Jurkat, Clone E6-1 (cell line): ENCODE measurements at regions not wholly inside any gene's neighbourhood (a gene's known extent, or its start where the extent isn't known, plus 50 kb on each side); places are given as distances from the start of the nearest gene placed in this dataset.

Source experiments
- DNase-seq: peaks from one replicate; pipeline ENCODE4 v3.0.0-alpha.2; 2011; ENCODE audit warnings: low read depth, low spot score
- H3K4me3 ChIP-seq: 2 replicates; pipeline ENCODE4 v1.5.1; 2011; ENCODE audit warnings: mild to moderate bottlenecking, low read length, control low read depth, moderate library complexity

- DNase-seq = no peak
- no peak overlapping the region for H3K4me3 ChIP-seq
Observed at GRCh38 chrX:10931976-10932375, 179.2 kb upstream of the HCCS start.

- no peak for DNase-seq
- no peak overlapping the region for H3K4me3 ChIP-seq
Observed at GRCh38 chrX:10932842-10933440, 178.2 kb upstream of the HCCS start.

GRCh38 chrX:10935501-10935900 lies 175.6 kb upstream of the HCCS start:
- DNase-seq = no peak

GRCh38 chrX:10936976-10937375 lies 174.2 kb upstream of the HCCS start:
- H3K4me3 ChIP-seq = no peak overlapping the region
- no peak for DNase-seq

More at GRCh38 chrX:10935501-10935900, 175.6 kb upstream of the HCCS start:
- no peak overlapping the region for H3K4me3 ChIP-seq

- no peak overlapping the region for H3K4me3 ChIP-seq
- DNase-seq = no peak
Observed at GRCh38 chrX:10938365-10938923, 172.7 kb upstream of the HCCS start.

GRCh38 chrX:10939424-10939823 lies 171.7 kb upstream of the HCCS start:
- no peak for DNase-seq
- H3K4me3 ChIP-seq = no peak overlapping the region

- H3K4me3 ChIP-seq = no peak overlapping the region
- DNase-seq = no peak
Observed at GRCh38 chrX:10944136-10944885, 166.8 kb upstream of the HCCS start.

GRCh38 chrX:10945498-10945897 lies 165.6 kb upstream of the HCCS start:
- no peak for DNase-seq
- no peak overlapping the region for H3K4me3 ChIP-seq

- DNase-seq = no peak
- no peak overlapping the region for H3K4me3 ChIP-seq
Observed at GRCh38 chrX:10949541-10949940, 161.6 kb upstream of the HCCS start.

GRCh38 chrX:10952619-10953018 lies 158.5 kb upstream of the HCCS start:
- H3K4me3 ChIP-seq = no peak overlapping the region

GRCh38 chrX:10965174-10965798 lies 145.8 kb upstream of the HCCS start:
- H3K4me3 ChIP-seq = no peak overlapping the region
- no peak for DNase-seq

More at GRCh38 chrX:10952619-10953018, 158.5 kb upstream of the HCCS start:
- DNase-seq = no peak

GRCh38 chrX:10966057-10966456 lies 145.1 kb upstream of the HCCS start:
- no peak overlapping the region for H3K4me3 ChIP-seq
- no peak for DNase-seq

GRCh38 chrX:10971176-10971575 lies 140.0 kb upstream of the HCCS start:
- H3K4me3 ChIP-seq = no peak overlapping the region
- DNase-seq = no peak

- H3K4me3 ChIP-seq = no peak overlapping the region
- no peak for DNase-seq
Observed at GRCh38 chrX:10971759-10972158, 139.4 kb upstream of the HCCS start.

- DNase-seq = no peak
- no peak overlapping the region for H3K4me3 ChIP-seq
Observed at GRCh38 chrX:10972706-10973105, 138.4 kb upstream of the HCCS start.

- no peak overlapping the region for H3K4me3 ChIP-seq
- DNase-seq = no peak
Observed at GRCh38 chrX:10974920-10975319, 136.2 kb upstream of the HCCS start.

- H3K4me3 ChIP-seq = no peak overlapping the region
- DNase-seq = no peak
Observed at GRCh38 chrX:10979956-10980355, 131.2 kb upstream of the HCCS start.

- no peak for DNase-seq
- H3K4me3 ChIP-seq = no peak overlapping the region
Observed at GRCh38 chrX:10981506-10981905, 129.6 kb upstream of the HCCS start.

- DNase-seq = no peak
- no peak overlapping the region for H3K4me3 ChIP-seq
Observed at GRCh38 chrX:10983526-10983925, 127.6 kb upstream of the HCCS start.

- DNase-seq = no peak
- no peak overlapping the region for H3K4me3 ChIP-seq
Observed at GRCh38 chrX:10984213-10984612, 126.9 kb upstream of the HCCS start.
